H9 (cell line): ENCODE measurements at regions not wholly inside any gene's neighbourhood (a gene's known extent, or its start where the extent isn't known, plus 50 kb on each side); places are given as distances from the start of the nearest gene placed in this dataset.

Source experiments
- DNase-seq: peaks from one replicate; pipeline ENCODE4 v3.0.0-alpha.2; 2017
- H2AFZ ChIP-seq: one replicate; pipeline ENCODE4 v1.6.1; 2013; ENCODE audit warnings: mild to moderate bottlenecking, low read length, control low read depth, moderate library complexity
- H2AK5ac ChIP-seq: 2 replicates; pipeline ENCODE4 v1.6.1; 2013; ENCODE audit warnings: low read length, control low read depth, mixed read lengths; ENCODE audit not compliant: insufficient read length
- H2BK120ac ChIP-seq: one replicate; pipeline ENCODE4 v1.6.1; 2013; ENCODE audit warnings: low read depth, mild to moderate bottlenecking, low read length, control low read depth, inconsistent platforms; ENCODE audit not compliant: poor library complexity, severe bottlenecking
- H2BK12ac ChIP-seq: 2 replicates; pipeline ENCODE4 v1.6.1; 2013; ENCODE audit warnings: low read length, control low read depth, mixed read lengths, low read depth; ENCODE audit not compliant: insufficient read length
- H2BK15ac ChIP-seq: 2 replicates; pipeline ENCODE4 v1.6.1; 2013; ENCODE audit warnings: low read depth, low read length, control low read depth
- H2BK20ac ChIP-seq: one replicate; pipeline ENCODE4 v1.6.1; 2013; ENCODE audit warnings: low read depth, mild to moderate bottlenecking, low read length, control low read depth, inconsistent platforms; ENCODE audit not compliant: poor library complexity, severe bottlenecking
- H2BK5ac ChIP-seq: 2 replicates; pipeline ENCODE4 v1.6.1; 2013; ENCODE audit warnings: low read length, control low read depth, mixed read lengths; ENCODE audit not compliant: insufficient read length
- H3K14ac ChIP-seq: 2 replicates; pipeline ENCODE4 v1.6.1; 2013; ENCODE audit warnings: low read length, control low read depth; ENCODE audit not compliant: insufficient read depth
- H3K18ac ChIP-seq: 2 replicates; pipeline ENCODE4 v1.6.1; 2013; ENCODE audit warnings: low read depth, mild to moderate bottlenecking, mixed read lengths, low read length, control low read depth; ENCODE audit not compliant: insufficient read length
- H3K23ac ChIP-seq: 2 replicates; pipeline ENCODE4 v1.6.1; 2013; ENCODE audit warnings: low read length, control low read depth, mixed read lengths, low read depth; ENCODE audit not compliant: insufficient read length
- H3K23me2 ChIP-seq: 2 replicates; pipeline ENCODE4 v1.6.1; 2013; ENCODE audit warnings: low read depth, mild to moderate bottlenecking, mixed read lengths, low read length, control low read depth; ENCODE audit not compliant: insufficient read length, poor library complexity, severe bottlenecking
- H3K27ac ChIP-seq: 2 replicates; pipeline ENCODE4 v1.5.1; 2013; ENCODE audit warnings: low read length, control low read depth, mixed read lengths, low read depth; ENCODE audit not compliant: insufficient read length
- H3K27me3 ChIP-seq: 2 replicates; pipeline ENCODE4 v1.6.1; 2013; ENCODE audit warnings: low read length, control low read depth, inconsistent platforms; ENCODE audit not compliant: insufficient read depth
- H3K4ac ChIP-seq: 2 replicates; pipeline ENCODE4 v1.6.1; 2013; ENCODE audit warnings: low read depth, mild to moderate bottlenecking, control low read depth, inconsistent platforms, low read length, moderate library complexity
- H3K4me1 ChIP-seq: 2 replicates; pipeline ENCODE4 v1.6.1; 2013; ENCODE audit warnings: low read length, control low read depth, inconsistent platforms; ENCODE audit not compliant: insufficient read depth
- H3K4me2 ChIP-seq: 2 replicates; pipeline ENCODE4 v1.6.1; 2013; ENCODE audit warnings: low read length, control low read depth, mixed read lengths; ENCODE audit not compliant: insufficient read length, insufficient read depth
- H3K56ac ChIP-seq: 2 replicates; pipeline ENCODE4 v1.6.1; 2013; ENCODE audit warnings: low read depth, mild to moderate bottlenecking, mixed read lengths, low read length, control low read depth; ENCODE audit not compliant: insufficient read length
- H3K79me1 ChIP-seq: 2 replicates; pipeline ENCODE4 v1.6.1; 2013; ENCODE audit warnings: low read depth, mild to moderate bottlenecking, moderate library complexity, low read length, control low read depth, inconsistent platforms; ENCODE audit not compliant: insufficient read depth, poor library complexity, severe bottlenecking
- H3K79me2 ChIP-seq: 2 replicates; pipeline ENCODE4 v1.6.1; 2013; ENCODE audit warnings: low read length, control low read depth, inconsistent platforms; ENCODE audit not compliant: insufficient read depth
- H3K9ac ChIP-seq: 2 replicates; pipeline ENCODE4 v1.6.1; 2013; ENCODE audit warnings: low read length, control low read depth, mixed read lengths; ENCODE audit not compliant: insufficient read length; ENCODE audit errors: extremely low read depth
- H3K9me3 ChIP-seq: one replicate; pipeline ENCODE4 v1.6.1; 2013; ENCODE audit warnings: low read depth, low read length, inconsistent platforms; ENCODE audit not compliant: control insufficient read depth
- H3T11ph ChIP-seq: one replicate; pipeline ENCODE4 v1.6.1; 2013; ENCODE audit warnings: mild to moderate bottlenecking, low read length, control low read depth, inconsistent platforms
- H4K20me1 ChIP-seq: one replicate; pipeline ENCODE4 v1.6.1; 2013; ENCODE audit not compliant: control insufficient read depth, insufficient read length, insufficient read depth
- H4K5ac ChIP-seq: 2 replicates; pipeline ENCODE4 v1.6.1; 2013; ENCODE audit warnings: low read depth, mild to moderate bottlenecking, mixed read lengths, low read length, control low read depth; ENCODE audit not compliant: insufficient read length
- H4K8ac ChIP-seq: replicated peaks from 2 replicates; pipeline ENCODE4 v1.6.1; 2013; ENCODE audit warnings: low read length, control low read depth, mixed read lengths, low read depth; ENCODE audit not compliant: insufficient read length
- H4K91ac ChIP-seq: 2 replicates; pipeline ENCODE4 v1.6.1; 2013; ENCODE audit warnings: low read depth, mild to moderate bottlenecking, moderate library complexity, mixed read lengths, low read length, control low read depth; ENCODE audit not compliant: insufficient read length
- H3K27ac Mint-ChIP-seq, 3 experiments: 2 replicates in 2 of 3; 3 replicates in 1 of 3; pipeline ENCODE4 v1.8.0; 2020 to 2021; ENCODE audit warnings: mixed read lengths in 3 of 3, mild to moderate bottlenecking in 1 of 3, moderate library complexity in 1 of 3
- H3K27me3 Mint-ChIP-seq: 2 replicates; pipeline ENCODE4 v1.8.0; 2021; ENCODE audit warnings: low read depth, mild to moderate bottlenecking, moderate library complexity, mixed read lengths
- H3K36me3 Mint-ChIP-seq, 3 experiments: 2 replicates in 2 of 3; 3 replicates in 1 of 3; pipeline ENCODE4 v1.8.0; 2020 to 2021; ENCODE audit warnings: low read depth in 3 of 3, mixed read lengths in 3 of 3; ENCODE audit not compliant: insufficient read depth in 1 of 3
- H3K4me1 Mint-ChIP-seq, 2 experiments: 2 replicates each; pipeline ENCODE4 v1.8.0; 2020; ENCODE audit warnings: mixed read lengths in 2 of 2
- H3K4me3 Mint-ChIP-seq, 2 experiments: 2 replicates in 1 of 2; 3 replicates in 1 of 2; pipeline ENCODE4 v1.8.0; 2020 to 2021; ENCODE audit warnings: mild to moderate bottlenecking in 2 of 2, mixed read lengths in 2 of 2, moderate library complexity in 1 of 2
- H3K9me3 Mint-ChIP-seq, 2 experiments: 2 replicates in 1 of 2; 3 replicates in 1 of 2; pipeline ENCODE4 v1.8.0; 2020; ENCODE audit warnings: mild to moderate bottlenecking in 2 of 2, mixed read lengths in 2 of 2, moderate library complexity in 1 of 2
- CTCF ChIP-seq: fragments of 200-600 bp; sonication (generic); conservative IDR thresholded peaks from 3 replicates; pipeline ENCODE4 v1.8.0; 2021; ENCODE audit warnings: antibody characterized with exemption, mild to moderate bottlenecking
- WGBS: extraction: QIAGEN DNeasy Blood & Tissue Kit; methylation state at CpG from one replicate; pipeline ENCODE4 v1.1.7; 2013; ENCODE audit warnings: missing lambda C conversion rate, low lambda C conversion rate, mixed read lengths; ENCODE audit not compliant: insufficient read length; ENCODE audit errors: extremely low coverage; 5-methylcytosine and 5-hydroxymethylcytosine counted together

GRCh38 chr9:74284581-74285450 is 212.3 kb upstream of the RORB start:
- Histone ChIP-seq H4K5ac (no peak overlapping the region), H3K4ac (no peak overlapping the region), H3K56ac (no peak overlapping the region), H3K18ac (no peak overlapping the region), H4K8ac (no peak overlapping the region), H3K9me3 (no peaks in the 10 kb centered on the region), H2BK12ac (no peak overlapping the region), H3K23ac (no peak overlapping the region), H2AK5ac (no peak overlapping the region), H2BK5ac (no peak overlapping the region), H2BK15ac (no peak overlapping the region), H3K27ac (no peak overlapping the region), H3K4me1 (peaks cover 2% of the 10 kb centered on the region; the same call in 1 of the 2 replicates), H2BK20ac (no peak overlapping the region), H3T11ph (no peak overlapping the region), H3K4me2 (no peak overlapping the region), H3K79me1 (no peaks in the 10 kb centered on the region), H3K9ac (no peak overlapping the region), H4K20me1 (no peaks in the 10 kb centered on the region), H3K23me2 (no peaks in the 10 kb centered on the region), H2BK120ac (no peak overlapping the region), H2AFZ (no peak overlapping the region), H3K27me3 (no peaks in the 10 kb centered on the region), H3K79me2 (no peaks in the 10 kb centered on the region), H3K14ac (no peak overlapping the region), H4K91ac (no peak overlapping the region)
- no peak for DNase-seq
- no peak overlapping the region for H3K4me3 Mint-ChIP-seq
- H3K27me3 Mint-ChIP-seq: no peaks in the 10 kb centered on the region
- TF ChIP-seq CTCF: no peak
- no peaks in the 10 kb centered on the region for H3K9me3 Mint-ChIP-seq
- peaks cover 6 to 9% of the 10 kb centered on the region in 2 experiments for H3K4me1 Mint-ChIP-seq
- no CpG with 5 or more reads among the region's 11 CpGs for WGBS
- no peak overlapping the region for H3K27ac Mint-ChIP-seq
- H3K36me3 Mint-ChIP-seq: no peaks in the 10 kb centered on the region; a peak in 1 of 7 replicates
